GM12878 (cell line): ENCODE measurements at regions not wholly inside any gene's neighbourhood (a gene's known extent, or its start where the extent isn't known, plus 50 kb on each side); places are given as distances from the start of the nearest gene placed in this dataset.

Experiments
- ATAC-seq: fragments of 200-7000 bp; cut with Tn5 transposase; 3 replicates; pipeline ENCODE4 v1.9.1; 2020; ENCODE audit warnings: mild to moderate bottlenecking, moderate library complexity
- BruUV-seq: library from RNA; stranded (reverse); fragments of 400-500 nt; replicated peaks from 2 replicates; lab custom pipeline; 2021; lab: Mats Ljungman, UMichigan
- CTCF ChIA-PET: fragments of 300-600 bp; sonication (Branson Sonifier 250); formaldehyde crosslinking; extraction: SDS; loops from one replicate; lab custom pipeline; 2021; ENCODE audit warnings: inconsistent platforms; lab: Yijun Ruan, JAX
- POLR2A ChIA-PET: fragments of 350-600 bp; formaldehyde crosslinking; extraction: SDS; loops from one replicate; lab custom pipeline; 2021; ENCODE audit warnings: inconsistent platforms; lab: Charles Lee
- RAD21 ChIA-PET: fragments of 300-600 bp; sonication (Branson Sonifier 250); formaldehyde crosslinking; loops from one replicate; lab custom pipeline; 2023; ENCODE audit warnings: antibody characterized with exemption; ENCODE audit not compliant: unreplicated experiment; lab: Charles Lee
- SMC1A ChIA-PET: fragments of 300-600 bp; sonication (Branson Sonifier 250); formaldehyde crosslinking; loops from one replicate; lab custom pipeline; 2023; ENCODE audit not compliant: unreplicated experiment, uncharacterized antibody; lab: Charles Lee
- DNase-seq: peaks from one replicate; pipeline ENCODE4 v3.0.0-alpha.2; 2011; ENCODE audit warnings: low read depth, low spot score
- FAIRE-seq: peaks from 3 replicates; lab custom pipeline; 2011; peaks lifted over from hg19 to GRCh38; lab: Jason Lieb, UNC
- H2AFZ ChIP-seq: 2 replicates; pipeline ENCODE4 v1.6.0; 2011; ENCODE audit warnings: low read depth, low read length, control low read depth; ENCODE audit not compliant: control insufficient read depth
- H3K27ac ChIP-seq: 2 replicates; pipeline ENCODE4 v1.5.1; 2011; ENCODE audit warnings: control low read depth; ENCODE audit not compliant: control insufficient read depth, insufficient read depth
- H3K27me3 ChIP-seq, 2 experiments: replicated peaks in 1 of 2; 2 replicates each; pipeline versions ENCODE4 v1.6.0 to v1.6.1; 2011; ENCODE audit warnings: low read length in 1 of 2; ENCODE audit not compliant: control insufficient read depth in 2 of 2, insufficient read depth in 2 of 2
- H3K36me3 ChIP-seq, 2 experiments: 2 replicates each; pipeline ENCODE4 v1.5.1; 2011; ENCODE audit warnings: low read length in 1 of 2; ENCODE audit not compliant: control insufficient read depth in 2 of 2, insufficient read depth in 2 of 2
- H3K4me1 ChIP-seq: 2 replicates; pipeline ENCODE4 v1.6.1; 2011; ENCODE audit warnings: mild to moderate bottlenecking, low read length, moderate library complexity, mixed read lengths; ENCODE audit not compliant: control insufficient read depth, insufficient read depth
- H3K4me2 ChIP-seq: 2 replicates; pipeline ENCODE4 v1.6.0; 2011; ENCODE audit warnings: control low read depth; ENCODE audit not compliant: control insufficient read depth, insufficient read depth
- H3K4me3 ChIP-seq: fragments of 200-600 bp; sonication (generic); 2 replicates; pipeline ENCODE4 v1.5.1; 2016
- H3K79me2 ChIP-seq: 2 replicates; pipeline ENCODE4 v1.6.0; 2011; ENCODE audit warnings: low read length; ENCODE audit not compliant: control insufficient read depth, insufficient read depth
- H3K9ac ChIP-seq: 2 replicates; pipeline ENCODE4 v1.8.0; 2011; ENCODE audit warnings: low read length, control low read depth, mixed read lengths; ENCODE audit not compliant: control insufficient read depth, insufficient read depth
- H3K9me3 ChIP-seq: replicated peaks from 3 replicates; pipeline ENCODE4 v1.5.1; 2011; ENCODE audit warnings: mild to moderate bottlenecking, low read length; ENCODE audit not compliant: control insufficient read depth, insufficient read depth
- H4K20me1 ChIP-seq: 2 replicates; pipeline ENCODE4 v1.6.0; 2011; ENCODE audit not compliant: control insufficient read depth, insufficient read depth
- EZH2 ChIP-seq: IDR thresholded peaks from 2 replicates; pipeline ENCODE4 v1.6.1; 2012; ENCODE audit warnings: low read depth, mild to moderate bottlenecking, control low read depth, inconsistent platforms, low read length, borderline replicate concordance; ENCODE audit not compliant: control insufficient read depth
- NFYB ChIP-seq: IDR thresholded peaks from 2 replicates; pipeline ENCODE4 v1.6.1; 2011; ENCODE audit warnings: low read depth, mild to moderate bottlenecking, low read length, improper control_type of control experiment, moderate library complexity; ENCODE audit not compliant: insufficient read depth
- POLR2AphosphoS5 ChIP-seq: IDR thresholded peaks from 2 replicates; pipeline ENCODE4 v1.6.1; 2011; ENCODE audit warnings: mild to moderate bottlenecking, low read length, inconsistent platforms
- WGBS: methylation state at CpG from one replicate; pipeline ENCODE4 v1.1.6; 2016; ENCODE audit warnings: low lambda C conversion rate; ENCODE audit not compliant: insufficient replicate concordance, insufficient coverage; ENCODE audit errors: missing lambda C conversion rate; 5-methylcytosine and 5-hydroxymethylcytosine counted together
- in situ Hi-C: fragments of 300-500 bp; cut with MboI; formaldehyde crosslinking; loops from 9 replicates; pipeline ENCODE4 v1.14.3; 2018; ENCODE audit warnings: mixed read lengths
- intact Hi-C: fragments of 100-400 bp; cut with micrococcal nuclease; formaldehyde crosslinking; loops from one replicate; pipeline ENCODE4 v1.14.2; 2022; ENCODE audit not compliant: unreplicated experiment
- TF ChIP-seq, protein P1 (sequence below): fragments of 450-650 bp; IDR thresholded peaks from 2 replicates; pipeline ENCODE4 v1.6.1; 2017; ENCODE audit warnings: mild to moderate bottlenecking, moderate library complexity
- TF ChIP-seq, protein P2 (sequence below): fragments of 450-650 bp; IDR thresholded peaks from 2 replicates; pipeline ENCODE4 v1.6.1; 2016; ENCODE audit warnings: mild to moderate bottlenecking

DNA sequence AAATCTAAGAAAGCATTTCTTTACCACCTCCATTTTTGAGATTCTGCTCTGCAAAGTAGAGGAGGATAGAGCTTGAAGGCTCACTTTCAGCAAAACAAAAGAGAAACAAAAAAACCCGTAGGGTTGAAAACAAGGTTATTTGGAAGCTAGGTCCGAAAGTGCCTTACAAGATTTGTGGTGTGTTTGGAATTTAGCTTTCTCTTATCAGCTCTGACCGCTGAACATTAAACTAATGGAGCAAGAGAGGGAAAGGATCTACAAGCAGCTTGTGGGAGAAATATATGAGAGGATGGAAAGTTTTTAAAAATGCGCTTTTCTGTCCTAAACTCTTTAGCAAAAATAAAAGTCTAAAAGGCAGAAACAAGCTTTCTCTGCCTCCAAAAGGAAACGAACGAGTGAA lies 545.5 kb downstream of the NTRK3 start (continued):
- TF ChIP-seq, protein P1, sequence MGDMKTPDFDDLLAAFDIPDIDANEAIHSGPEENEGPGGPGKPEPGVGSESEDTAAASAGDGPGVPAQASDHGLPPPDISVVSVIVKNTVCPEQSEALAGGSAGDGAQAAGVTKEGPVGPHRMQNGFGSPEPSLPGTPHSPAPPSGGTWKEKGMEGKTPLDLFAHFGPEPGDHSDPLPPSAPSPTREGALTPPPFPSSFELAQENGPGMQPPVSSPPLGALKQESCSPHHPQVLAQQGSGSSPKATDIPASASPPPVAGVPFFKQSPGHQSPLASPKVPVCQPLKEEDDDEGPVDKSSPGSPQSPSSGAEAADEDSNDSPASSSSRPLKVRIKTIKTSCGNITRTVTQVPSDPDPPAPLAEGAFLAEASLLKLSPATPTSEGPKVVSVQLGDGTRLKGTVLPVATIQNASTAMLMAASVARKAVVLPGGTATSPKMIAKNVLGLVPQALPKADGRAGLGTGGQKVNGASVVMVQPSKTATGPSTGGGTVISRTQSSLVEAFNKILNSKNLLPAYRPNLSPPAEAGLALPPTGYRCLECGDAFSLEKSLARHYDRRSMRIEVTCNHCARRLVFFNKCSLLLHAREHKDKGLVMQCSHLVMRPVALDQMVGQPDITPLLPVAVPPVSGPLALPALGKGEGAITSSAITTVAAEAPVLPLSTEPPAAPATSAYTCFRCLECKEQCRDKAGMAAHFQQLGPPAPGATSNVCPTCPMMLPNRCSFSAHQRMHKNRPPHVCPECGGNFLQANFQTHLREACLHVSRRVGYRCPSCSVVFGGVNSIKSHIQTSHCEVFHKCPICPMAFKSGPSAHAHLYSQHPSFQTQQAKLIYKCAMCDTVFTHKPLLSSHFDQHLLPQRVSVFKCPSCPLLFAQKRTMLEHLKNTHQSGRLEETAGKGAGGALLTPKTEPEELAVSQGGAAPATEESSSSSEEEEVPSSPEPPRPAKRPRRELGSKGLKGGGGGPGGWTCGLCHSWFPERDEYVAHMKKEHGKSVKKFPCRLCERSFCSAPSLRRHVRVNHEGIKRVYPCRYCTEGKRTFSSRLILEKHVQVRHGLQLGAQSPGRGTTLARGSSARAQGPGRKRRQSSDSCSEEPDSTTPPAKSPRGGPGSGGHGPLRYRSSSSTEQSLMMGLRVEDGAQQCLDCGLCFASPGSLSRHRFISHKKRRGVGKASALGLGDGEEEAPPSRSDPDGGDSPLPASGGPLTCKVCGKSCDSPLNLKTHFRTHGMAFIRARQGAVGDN: no peak
- TF ChIP-seq EZH2: no peak
- no peak for TF ChIP-seq POLR2AphosphoS5
- TF ChIP-seq, protein P2, sequence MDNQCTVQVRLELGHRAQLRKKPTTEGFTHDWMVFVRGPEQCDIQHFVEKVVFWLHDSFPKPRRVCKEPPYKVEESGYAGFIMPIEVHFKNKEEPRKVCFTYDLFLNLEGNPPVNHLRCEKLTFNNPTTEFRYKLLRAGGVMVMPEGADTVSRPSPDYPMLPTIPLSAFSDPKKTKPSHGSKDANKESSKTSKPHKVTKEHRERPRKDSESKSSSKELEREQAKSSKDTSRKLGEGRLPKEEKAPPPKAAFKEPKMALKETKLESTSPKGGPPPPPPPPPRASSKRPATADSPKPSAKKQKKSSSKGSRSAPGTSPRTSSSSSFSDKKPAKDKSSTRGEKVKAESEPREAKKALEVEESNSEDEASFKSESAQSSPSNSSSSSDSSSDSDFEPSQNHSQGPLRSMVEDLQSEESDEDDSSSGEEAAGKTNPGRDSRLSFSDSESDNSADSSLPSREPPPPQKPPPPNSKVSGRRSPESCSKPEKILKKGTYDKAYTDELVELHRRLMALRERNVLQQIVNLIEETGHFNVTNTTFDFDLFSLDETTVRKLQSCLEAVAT: no peak
- TF ChIP-seq, all 136 proteins: peak for 0

DNA sequence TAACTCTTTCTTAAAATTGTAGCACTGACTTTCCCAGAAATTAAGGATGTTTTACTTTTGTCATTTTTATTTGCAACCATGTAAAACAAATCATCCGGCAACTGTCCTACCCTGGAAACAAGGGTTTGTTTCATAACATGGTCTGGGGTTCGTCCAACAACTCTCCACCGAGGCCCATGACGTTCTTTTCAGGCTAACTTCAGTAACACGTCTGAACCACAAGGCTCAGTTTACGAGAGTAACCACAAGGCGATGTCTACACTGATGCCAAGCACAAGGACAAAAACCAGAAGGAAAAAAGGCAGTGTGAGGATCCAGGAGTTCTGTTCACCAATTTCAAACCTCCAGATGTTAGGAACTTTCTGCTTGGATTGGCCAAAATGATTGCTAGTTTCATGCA lies 546.1 kb downstream of the NTRK3 start:
- Histone ChIP-seq H3K79me2 (no peaks in the 10 kb centered on the region), H3K4me2 (no peak overlapping the region), H3K4me1 (no peaks in the 10 kb centered on the region), H3K36me3 (no peaks in the 10 kb centered on the region), H3K27me3 (no peaks in the 10 kb centered on the region), H3K9ac (no peak overlapping the region), H3K4me3 (no peak overlapping the region), H2AFZ (no peak overlapping the region), H3K9me3 (no peaks in the 10 kb centered on the region; the same call in 2 of the 3 replicates), H4K20me1 (no peaks in the 10 kb centered on the region), H3K27ac (no peak overlapping the region)
- no peak for TF ChIP-seq NFYB
- RAD21 ChIA-PET: no interaction called here
- POLR2A ChIA-PET: no interaction called here
- CTCF ChIA-PET: no interaction called here
- intact Hi-C loops (no loop called here), in situ Hi-C loops (no loop called here)
- DNase-seq (no peak), ATAC-seq (no peak), FAIRE-seq (no peak)
- 17% methylated on average over 7 of the region's 7 CpGs for WGBS
- no TSS peak for BruUV-seq
- SMC1A ChIA-PET: no interaction called here
